Testis (tissue), 2 donors: ENCODE measurements at regions not wholly inside any gene's neighbourhood (a gene's known extent, or its start where the extent isn't known, plus 50 kb on each side); places are given as distances from the start of the nearest gene placed in this dataset.

Experiments
- DNase-seq: peaks from one replicate; pipeline ENCODE4 v3.0.0-alpha.2; 2019
- H3K27ac ChIP-seq, 2 donors: fragments of 200-600 bp; sonication (generic); one replicate each; pipeline ENCODE4 v1.5.1; 2019
- H3K27me3 ChIP-seq: fragments of 200-600 bp; sonication (generic); one replicate; pipeline ENCODE4 v1.5.1; 2019
- H3K36me3 ChIP-seq: fragments of 200-600 bp; sonication (generic); one replicate; pipeline ENCODE4 v1.5.1; 2017; ENCODE audit warnings: low read depth; ENCODE audit errors: missing control alignments
- H3K4me1 ChIP-seq: fragments of 200-600 bp; sonication (generic); one replicate; pipeline ENCODE4 v1.5.1; 2019
- H3K4me3 ChIP-seq, 2 donors: fragments of 200-600 bp; sonication (generic); one replicate each; pipeline ENCODE4 v1.5.1; 2017 to 2019
- H3K9me3 ChIP-seq: fragments of 200-600 bp; sonication (generic); one replicate; pipeline ENCODE4 v1.5.1; 2017
- POLR2A ChIP-seq: fragments of 450-650 bp; IDR thresholded peaks from one replicate; pipeline ENCODE4 v1.6.1; 2017; ENCODE audit warnings: antibody characterized with exemption, mild to moderate bottlenecking, moderate library complexity
- WGBS, 2 donors: methylation state at CpG; one replicate each; pipeline ENCODE4 v1.1.5; 2018; 5-methylcytosine and 5-hydroxymethylcytosine counted together
- intact Hi-C: fragments of 100-400 bp; cut with DNase I; formaldehyde crosslinking; loops from one replicate; pipeline ENCODE4 v1.15.1; 2023; ENCODE audit warnings: low total_unique reads
- TF ChIP-seq, protein P1 (sequence below), 3 experiments: fragments of 450-650 bp in 2 of 3; fragments of 200-600 bp in 1 of 3; sonication (generic) in 1 of 3; IDR thresholded peaks; one replicate each; pipeline ENCODE4 v1.5.1; 2016 to 2019; ENCODE audit warnings: antibody characterized with exemption in 3 of 3, mild to moderate bottlenecking in 2 of 3, moderate library complexity in 1 of 3

DNA sequence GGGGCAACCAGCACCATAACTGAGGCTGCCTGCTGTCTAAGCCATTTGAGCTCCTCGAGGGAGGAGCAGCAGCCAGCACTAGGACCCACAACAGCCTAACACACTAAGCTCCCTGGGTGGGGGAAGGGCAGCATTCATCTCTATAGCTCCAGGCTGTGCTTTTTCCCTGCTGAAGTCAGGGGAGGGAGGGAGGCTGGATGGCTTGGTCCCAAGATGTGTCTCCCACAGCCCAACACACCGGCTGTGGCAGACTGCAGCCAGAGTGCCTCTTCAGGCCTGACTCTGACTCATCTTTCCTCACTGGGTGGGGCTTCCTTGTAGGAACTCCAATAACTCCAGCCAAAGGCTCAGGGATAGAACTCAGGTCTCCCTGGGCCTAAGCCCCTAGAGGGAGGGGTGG, 296.3 kb downstream of the PRDM2 start:
- no peak for DNase-seq
- WGBS, 2 donors, result 58 to 100% methylated on average over 1 to 2 of the region's 2 CpGs
- no peak for TF ChIP-seq POLR2A
- TF ChIP-seq, protein P1, sequence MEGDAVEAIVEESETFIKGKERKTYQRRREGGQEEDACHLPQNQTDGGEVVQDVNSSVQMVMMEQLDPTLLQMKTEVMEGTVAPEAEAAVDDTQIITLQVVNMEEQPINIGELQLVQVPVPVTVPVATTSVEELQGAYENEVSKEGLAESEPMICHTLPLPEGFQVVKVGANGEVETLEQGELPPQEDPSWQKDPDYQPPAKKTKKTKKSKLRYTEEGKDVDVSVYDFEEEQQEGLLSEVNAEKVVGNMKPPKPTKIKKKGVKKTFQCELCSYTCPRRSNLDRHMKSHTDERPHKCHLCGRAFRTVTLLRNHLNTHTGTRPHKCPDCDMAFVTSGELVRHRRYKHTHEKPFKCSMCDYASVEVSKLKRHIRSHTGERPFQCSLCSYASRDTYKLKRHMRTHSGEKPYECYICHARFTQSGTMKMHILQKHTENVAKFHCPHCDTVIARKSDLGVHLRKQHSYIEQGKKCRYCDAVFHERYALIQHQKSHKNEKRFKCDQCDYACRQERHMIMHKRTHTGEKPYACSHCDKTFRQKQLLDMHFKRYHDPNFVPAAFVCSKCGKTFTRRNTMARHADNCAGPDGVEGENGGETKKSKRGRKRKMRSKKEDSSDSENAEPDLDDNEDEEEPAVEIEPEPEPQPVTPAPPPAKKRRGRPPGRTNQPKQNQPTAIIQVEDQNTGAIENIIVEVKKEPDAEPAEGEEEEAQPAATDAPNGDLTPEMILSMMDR (IDR thresholded peaks at IDR 0.05), result no peak
- Histone ChIP-seq H3K4me3 (no peak overlapping the region), H3K9me3 (no peaks in the 10 kb centered on the region), H3K27me3 (no peaks in the 10 kb centered on the region), H3K27ac (no peak overlapping the region), H3K36me3 (no peaks in the 10 kb centered on the region), H3K4me1 (no peaks in the 10 kb centered on the region)
- intact Hi-C loops, result no loop called here

DNA sequence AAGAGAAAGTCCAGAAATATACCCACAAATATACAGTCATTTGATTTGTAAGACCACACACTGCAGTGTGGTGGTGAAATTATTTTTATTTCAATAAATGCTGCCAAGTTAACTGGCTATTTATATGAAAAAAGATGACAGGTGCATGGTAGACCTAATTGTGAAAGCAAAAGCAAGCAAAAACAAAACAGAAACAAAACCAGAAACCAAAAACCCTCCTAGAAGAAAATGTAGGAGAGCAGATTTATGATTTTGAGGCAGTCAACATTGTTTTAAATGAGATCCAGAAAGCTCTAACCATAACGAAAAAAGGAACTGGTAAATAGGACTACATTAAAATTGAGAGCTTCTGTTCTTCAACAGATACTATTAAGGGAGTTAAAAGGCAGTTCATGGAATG, 303.6 kb downstream of the PRDM2 start:
- H3K36me3 ChIP-seq, result no peaks in the 10 kb centered on the region
- 57 to 64% methylated on average over 1 of the region's 1 CpG for WGBS, 2 donors
- H3K27ac ChIP-seq, result no peak overlapping the region
- H3K27me3 ChIP-seq, result no peaks in the 10 kb centered on the region
- intact Hi-C loops, result no loop called here
- H3K4me3 ChIP-seq, result no peak overlapping the region
- no peaks in the 10 kb centered on the region for H3K4me1 ChIP-seq
- no peaks in the 10 kb centered on the region for H3K9me3 ChIP-seq
- DNase-seq, result no peak
- no peak for TF ChIP-seq POLR2A
- TF ChIP-seq, protein P1 (IDR thresholded peaks at IDR 0.05), result no peak

DNA sequence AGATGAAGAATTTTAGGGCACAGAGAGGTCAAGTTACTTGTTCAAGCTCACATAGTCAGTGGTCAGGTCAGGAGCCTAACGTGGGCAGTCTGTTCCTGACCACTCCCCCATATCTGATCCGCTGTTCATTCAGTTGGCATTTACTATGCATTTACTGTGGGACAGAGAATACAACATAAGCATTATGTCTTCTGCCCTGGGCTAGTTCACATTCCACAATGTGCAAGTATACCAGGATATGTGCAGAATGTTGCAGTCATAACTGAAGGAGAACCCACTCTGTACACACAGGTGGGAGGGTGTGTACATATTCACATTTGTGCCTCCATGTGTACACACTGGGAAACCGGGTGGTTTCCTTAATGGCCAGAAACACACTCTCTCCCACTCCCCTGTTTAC, 309.6 kb downstream of the PRDM2 start:
- no peak overlapping the region for H3K4me3 ChIP-seq
- H3K27ac ChIP-seq, result no peak overlapping the region
- TF ChIP-seq, protein P1 (IDR thresholded peaks at IDR 0.05), result no peak
- no peak for TF ChIP-seq POLR2A
- no peaks in the 10 kb centered on the region for H3K27me3 ChIP-seq
- H3K4me1 ChIP-seq, result no peaks in the 10 kb centered on the region
- DNase-seq, result no peak
- intact Hi-C loops, result no loop called here
- H3K9me3 ChIP-seq, result no peaks in the 10 kb centered on the region
- no peaks in the 10 kb centered on the region for H3K36me3 ChIP-seq
- 73 to 82% methylated on average over 3 of the region's 3 CpGs for WGBS, 2 donors

DNA sequence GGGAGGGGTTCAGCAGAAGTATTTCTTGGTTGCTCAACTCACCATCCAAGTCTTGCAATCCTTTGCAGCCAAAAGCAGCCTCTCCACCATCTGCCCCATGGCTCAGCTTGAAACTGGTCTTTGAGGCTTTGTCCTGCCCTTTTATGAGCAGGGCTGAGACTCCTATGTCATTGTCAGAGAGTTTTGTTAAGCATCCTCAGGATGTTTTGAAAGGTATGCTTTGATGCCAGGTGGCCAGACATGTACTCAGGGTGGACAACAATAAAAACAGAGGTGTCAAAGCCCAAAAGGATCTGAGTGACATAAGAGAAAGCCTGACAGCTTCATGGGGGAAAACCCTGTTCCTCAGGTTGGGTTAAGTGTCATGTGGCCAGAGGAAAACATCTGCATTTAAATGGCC, 310.5 kb downstream of the PRDM2 start:
- H3K27ac ChIP-seq, result no peak overlapping the region
- DNase-seq, result no peak
- no peak overlapping the region for H3K4me3 ChIP-seq
- TF ChIP-seq POLR2A, result no peak
- TF ChIP-seq, protein P1 (IDR thresholded peaks at IDR 0.05), result no peak
- H3K36me3 ChIP-seq, result no peaks in the 10 kb centered on the region
- H3K27me3 ChIP-seq, result no peaks in the 10 kb centered on the region
- intact Hi-C loops, result no loop called here
- H3K9me3 ChIP-seq, result no peaks in the 10 kb centered on the region
- H3K4me1 ChIP-seq, result no peaks in the 10 kb centered on the region

DNA sequence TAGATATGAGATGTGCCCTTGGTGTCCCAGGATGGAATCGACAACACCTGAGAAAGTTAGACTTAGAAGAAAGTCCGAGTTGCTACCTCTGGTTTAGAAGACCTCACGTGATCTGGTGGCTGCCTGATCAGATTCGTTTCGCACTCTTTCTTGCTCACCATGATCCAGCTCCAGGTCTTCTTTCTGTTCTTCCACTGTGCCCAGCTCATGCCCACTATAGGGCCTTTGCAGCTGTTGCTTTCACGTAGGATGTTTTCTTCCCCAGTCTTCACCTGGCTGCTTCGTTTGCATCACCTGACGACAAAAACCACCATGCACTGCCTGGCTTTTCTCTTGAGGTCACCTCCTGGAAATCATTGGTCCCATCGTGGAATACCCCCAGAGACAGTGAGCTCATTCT, 311.1 kb downstream of the PRDM2 start:
- TF ChIP-seq, protein P1 (IDR thresholded peaks at IDR 0.05), result no peak
- TF ChIP-seq POLR2A, result no peak
- no peak for DNase-seq
- Histone ChIP-seq H3K27ac (no peak overlapping the region), H3K4me1 (no peaks in the 10 kb centered on the region), H3K36me3 (no peaks in the 10 kb centered on the region), H3K4me3 (no peak overlapping the region), H3K9me3 (no peaks in the 10 kb centered on the region), H3K27me3 (no peaks in the 10 kb centered on the region)
- intact Hi-C loops, result no loop called here
- WGBS, 2 donors, result 75 to 77% methylated on average over 9 of the region's 9 CpGs
